ENCODE measurements at regions not wholly inside any gene's neighbourhood (a gene's known extent, or its start where the extent isn't known, plus 50 kb on each side); places are given as distances from the start of the nearest gene placed in this dataset.

- TF ChIP-seq CTCF (IDR thresholded peaks at IDR 0.05 in 2 of 3, conservative IDR thresholded peaks at IDR 0.05 in 1 of 3; ENCODE audit: insufficient read depth in 2 of 3, low read depth in 1 of 3, low read length in 3 of 3): no peak
- TF ChIP-seq GABPB1 (CRISPR knock-in tag; IDR thresholded peaks at IDR 0.05): no peak
Observed at GRCh38 chr5:144945503-144945902, 774.8 kb downstream of the KCTD16 start.

Measured in K562 (cell line).